ENCODE measurements at regions not wholly inside any gene's neighbourhood (a gene's known extent, or its start where the extent isn't known, plus 50 kb on each side); places are given as distances from the start of the nearest gene placed in this dataset.

- H3K4me3 ChIP-seq (ENCODE audit: low read depth, low read length): no peak overlapping the region
- DNase-seq (ENCODE audit: low read depth): no peak
- TF ChIP-seq MAX (IDR thresholded peaks at IDR 0.05; ENCODE audit: low read depth, low read length) (no peak), POLR2A (IDR thresholded peaks at IDR 0.05; ENCODE audit: extremely low read depth, insufficient read length) (no peak), MYC (IDR thresholded peaks at IDR 0.05; ENCODE audit: low read depth, low read length) (no peak), CTCF (IDR thresholded peaks at IDR 0.05; ENCODE audit: low read depth, low read length) (no peak)
Measured at GRCh38 chr2:188117706-188118105, 174.0 kb upstream of the GULP1 start.

DNA sequence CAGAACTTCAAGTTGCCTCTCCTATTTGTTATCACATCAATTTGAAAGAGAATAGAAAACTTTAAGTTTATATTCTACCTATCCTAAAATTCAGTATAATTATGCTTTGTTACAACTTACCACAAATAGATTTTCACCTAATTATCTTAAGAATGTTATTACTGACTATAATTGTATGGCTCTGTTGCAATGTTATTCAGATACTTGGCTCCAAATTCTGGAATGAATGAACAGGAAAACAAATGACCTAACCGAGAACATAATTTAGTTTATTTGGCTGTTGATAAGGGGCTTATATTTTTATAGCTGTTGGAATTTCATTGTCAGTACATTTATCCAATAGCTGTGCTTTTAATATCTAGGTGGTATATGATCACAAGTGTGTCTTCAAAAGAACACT lies 173.2 kb upstream of the GULP1 start:
- no peak overlapping the region for H3K4me3 ChIP-seq (ENCODE audit: low read depth, low read length)
- DNase-seq (ENCODE audit: low read depth): no peak
- TF ChIP-seq MAX (IDR thresholded peaks at IDR 0.05; ENCODE audit: low read depth, low read length): no peak
- no peak for TF ChIP-seq CTCF (IDR thresholded peaks at IDR 0.05; ENCODE audit: low read depth, low read length)
- TF ChIP-seq POLR2A (IDR thresholded peaks at IDR 0.05; ENCODE audit: extremely low read depth, insufficient read length): no peak
- TF ChIP-seq MYC (IDR thresholded peaks at IDR 0.05; ENCODE audit: low read depth, low read length): no peak

DNA sequence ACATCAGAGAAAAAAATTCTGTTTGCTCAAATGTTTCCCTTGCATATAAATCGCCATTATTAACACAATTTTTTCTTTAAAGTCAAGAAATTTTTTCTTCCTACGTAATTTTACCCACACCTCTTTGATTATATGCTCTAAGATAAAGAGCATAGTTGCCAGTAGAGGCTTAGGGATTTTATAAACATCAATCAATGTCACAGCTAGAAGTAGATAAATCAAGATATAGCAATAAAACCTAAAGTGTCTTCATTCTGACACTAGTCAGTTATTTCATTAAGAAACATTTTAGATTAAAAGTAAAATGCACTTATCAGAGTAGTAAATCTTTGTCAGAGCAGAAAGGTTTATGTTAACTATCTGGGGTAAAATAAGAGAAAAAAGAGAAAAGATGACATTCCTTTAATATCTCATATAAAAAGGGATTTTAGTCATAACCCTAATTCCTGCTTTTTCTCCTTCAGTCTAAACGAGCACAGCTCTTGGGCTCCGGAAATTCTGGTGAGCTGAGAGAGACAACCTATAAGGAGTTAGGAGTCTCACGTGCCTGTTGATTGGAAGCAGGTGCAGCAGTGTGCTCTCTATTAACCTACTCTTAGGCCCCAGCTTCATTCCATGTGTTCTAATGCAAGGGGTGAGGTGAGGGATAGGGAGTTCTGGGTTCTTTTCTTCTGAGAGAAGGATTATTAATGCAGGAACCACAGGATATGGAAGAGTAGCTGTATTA lies 172.4 kb upstream of the GULP1 start:
- TF ChIP-seq MYC (IDR thresholded peaks at IDR 0.05; ENCODE audit: low read depth, low read length) (no peak), MAX (IDR thresholded peaks at IDR 0.05; ENCODE audit: low read depth, low read length) (no peak), CTCF (IDR thresholded peaks at IDR 0.05; ENCODE audit: low read depth, low read length) (no peak), POLR2A (IDR thresholded peaks at IDR 0.05; ENCODE audit: extremely low read depth, insufficient read length) (no peak)
- no peak overlapping the region for H3K4me3 ChIP-seq (ENCODE audit: low read depth, low read length)
- no peak for DNase-seq (ENCODE audit: low read depth)

DNA sequence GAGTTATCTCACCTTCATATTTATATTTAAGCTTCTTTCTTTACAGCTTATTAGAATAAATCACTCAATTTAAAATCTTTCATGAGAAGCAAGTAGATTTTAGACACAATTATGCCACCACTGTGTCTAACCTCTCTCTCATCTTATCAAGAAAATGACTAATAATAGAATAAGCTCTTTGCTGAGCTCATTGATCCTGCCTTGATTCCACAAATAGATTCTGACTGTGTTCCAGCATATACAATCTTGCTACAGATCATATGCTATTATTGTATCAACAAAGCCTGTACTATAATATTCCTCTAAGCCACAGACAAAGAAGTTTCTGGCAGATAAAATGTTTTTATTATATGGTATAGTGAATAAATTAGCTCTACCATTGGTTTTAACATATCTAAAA lies 168.7 kb upstream of the GULP1 start:
- DNase-seq (ENCODE audit: low read depth): no peak
- TF ChIP-seq MYC (IDR thresholded peaks at IDR 0.05; ENCODE audit: low read depth, low read length) (no peak), CTCF (IDR thresholded peaks at IDR 0.05; ENCODE audit: low read depth, low read length) (no peak), POLR2A (IDR thresholded peaks at IDR 0.05; ENCODE audit: extremely low read depth, insufficient read length) (no peak), MAX (IDR thresholded peaks at IDR 0.05; ENCODE audit: low read depth, low read length) (no peak)
- no peak overlapping the region for H3K4me3 ChIP-seq (ENCODE audit: low read depth, low read length)

GRCh38 chr2:188129677-188130076 lies 162.0 kb upstream of the GULP1 start:
- H3K4me3 ChIP-seq (ENCODE audit: low read depth, low read length): no peak overlapping the region
- no peak for TF ChIP-seq MYC (IDR thresholded peaks at IDR 0.05; ENCODE audit: low read depth, low read length)
- TF ChIP-seq POLR2A (IDR thresholded peaks at IDR 0.05; ENCODE audit: extremely low read depth, insufficient read length): no peak
- no peak for DNase-seq (ENCODE audit: low read depth)

GRCh38 chr2:188130317-188130716 lies 161.4 kb upstream of the GULP1 start:
- no peak for DNase-seq (ENCODE audit: low read depth)
- no peak for TF ChIP-seq MAX (IDR thresholded peaks at IDR 0.05; ENCODE audit: low read depth, low read length)
- TF ChIP-seq POLR2A (IDR thresholded peaks at IDR 0.05; ENCODE audit: extremely low read depth, insufficient read length): no peak
- TF ChIP-seq CTCF (IDR thresholded peaks at IDR 0.05; ENCODE audit: low read depth, low read length): no peak
- TF ChIP-seq MYC (IDR thresholded peaks at IDR 0.05; ENCODE audit: low read depth, low read length): no peak
- H3K4me3 ChIP-seq (ENCODE audit: low read depth, low read length): no peak overlapping the region

Data from NB4 (cell line).